HG02759 (cell line): ENCODE measurements at regions not wholly inside any gene's neighbourhood (a gene's known extent, or its start where the extent isn't known, plus 50 kb on each side); places are given as distances from the start of the nearest gene placed in this dataset.
A peak's percentile ranks its signal among the peaks of the same experiment; 100 is the strongest.

ENCODE experiments used
- ATAC-seq: cut with Tn5 transposase; IDR thresholded peaks from one replicate; pipeline ENCODE4 v1.9.1; 2021; ENCODE audit warnings: mild to moderate bottlenecking, moderate library complexity; ENCODE audit not compliant: unreplicated experiment

- ATAC-seq = no peak
These were observed 124.2 kb downstream of the TMEM161B start for GRCh38 chr5:88144219-88145001.

DNA sequence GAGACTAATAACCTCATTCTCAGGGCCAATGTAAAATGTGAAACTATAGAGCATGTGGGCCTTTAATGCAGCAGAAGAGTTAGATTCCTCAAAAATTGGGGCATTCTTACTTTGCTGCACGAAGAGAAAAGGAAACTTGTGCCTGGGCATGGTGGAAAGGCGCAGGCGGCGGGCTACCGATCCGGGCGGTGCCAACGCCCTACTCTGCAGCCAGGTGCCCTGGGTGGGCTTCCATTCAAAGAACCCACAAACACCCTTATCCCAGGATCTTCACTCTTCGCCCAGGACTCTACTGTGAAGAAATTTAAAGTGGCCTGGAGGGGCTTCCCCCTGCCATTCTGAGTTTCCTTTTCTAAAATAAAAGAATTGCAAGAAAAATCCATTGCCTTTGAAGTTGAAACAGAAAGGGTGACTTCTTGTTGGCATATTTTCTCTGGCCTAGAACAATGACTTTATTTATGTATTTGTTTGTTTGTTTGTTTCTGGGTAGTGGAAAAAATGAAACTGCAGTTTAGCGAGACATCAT is 124.9 kb downstream of the TMEM161B start:
- no peak for ATAC-seq

- ATAC-seq = no peak
These were observed 125.6 kb downstream of the TMEM161B start for GRCh38 chr5:88142886-88143692.

DNA sequence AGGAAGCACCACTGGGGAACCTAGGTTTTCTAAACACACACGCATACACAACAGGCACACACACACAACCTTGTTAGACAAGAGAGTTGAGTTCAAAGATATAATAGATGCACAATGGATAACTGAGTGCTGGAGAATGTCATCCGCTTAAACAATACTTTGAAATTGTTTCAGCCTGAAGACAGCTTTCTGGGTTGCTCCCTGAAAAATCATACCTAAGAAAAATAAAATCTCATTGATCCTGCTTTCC is 126.1 kb downstream of the TMEM161B start:
- ATAC-seq = no peak

DNA sequence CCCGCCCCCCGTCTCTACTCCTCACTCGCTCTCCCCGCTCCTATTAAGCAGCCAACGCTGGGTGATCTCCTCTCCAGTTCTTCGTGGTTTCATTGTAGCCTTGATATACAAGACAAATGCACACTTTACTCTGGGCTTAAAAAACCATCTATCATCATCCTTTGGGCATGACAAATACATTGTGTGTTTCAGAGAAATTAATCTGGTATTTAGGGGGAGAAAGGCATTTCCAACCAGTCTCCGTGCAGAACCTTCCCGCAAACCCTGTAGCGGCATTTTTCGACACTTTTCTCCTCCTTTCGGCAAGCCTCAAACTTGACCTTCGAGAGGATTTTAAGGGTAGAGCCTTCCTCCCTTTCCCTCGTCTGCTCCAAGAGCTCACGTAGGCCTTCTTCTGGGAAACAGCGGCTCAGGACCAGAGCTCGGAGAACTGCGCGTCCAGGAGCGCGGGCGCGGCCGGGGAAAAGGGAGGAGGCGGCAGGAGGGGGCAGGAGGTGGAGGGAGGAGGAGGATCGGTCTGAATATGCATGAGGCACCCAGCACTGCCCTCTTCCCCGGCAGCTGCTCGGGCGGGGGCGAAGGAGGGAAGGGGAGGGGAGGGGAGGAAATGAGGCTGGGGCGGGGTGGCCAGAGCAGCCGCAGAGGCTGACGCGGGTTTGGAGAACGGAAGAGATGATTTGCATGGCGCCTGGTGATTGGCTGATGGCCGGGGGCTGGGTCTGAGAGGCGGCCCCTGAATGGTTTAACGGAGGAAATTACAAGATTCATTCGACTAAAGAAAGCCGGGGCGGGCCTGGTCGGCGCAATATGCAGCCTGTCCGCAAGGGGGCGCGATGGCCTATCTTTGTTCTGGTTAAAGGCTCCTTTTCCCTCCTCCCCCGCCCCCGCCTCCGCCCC is 127.5 kb downstream of the TMEM161B start:
- ATAC-seq = peak; percentile 95

GRCh38 chr5:88140396-88140855 is 128.2 kb downstream of the TMEM161B start:
- no peak for ATAC-seq

DNA sequence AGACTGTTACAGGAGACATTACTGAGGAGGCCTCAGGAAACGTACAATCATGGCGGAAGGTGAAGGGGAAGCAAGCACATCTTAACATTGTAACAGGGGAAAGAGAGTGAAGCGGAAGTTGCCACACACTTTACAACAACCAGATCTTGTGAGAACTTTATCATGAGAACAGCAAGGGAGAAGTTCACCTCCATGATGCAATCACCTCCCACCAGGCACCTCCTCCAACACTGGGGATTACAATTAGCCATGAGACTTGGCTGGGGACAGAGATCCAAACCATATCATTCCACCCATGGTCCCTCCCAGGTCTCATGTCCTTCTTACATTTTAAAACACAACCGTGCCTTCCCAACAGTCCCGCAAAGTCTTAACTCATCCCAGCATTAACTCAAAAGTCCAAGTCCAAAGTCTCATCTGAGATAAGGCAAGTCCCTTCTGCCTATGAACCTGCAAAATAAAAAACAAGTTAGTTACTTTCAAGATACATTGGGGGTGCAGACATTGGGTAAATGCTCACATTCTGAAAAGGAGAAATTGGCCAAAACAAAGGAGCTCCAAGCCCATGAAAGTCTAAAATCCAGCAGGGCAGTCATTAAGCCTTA is 138.3 kb downstream of the TMEM161B start:
- ATAC-seq = no peak

DNA sequence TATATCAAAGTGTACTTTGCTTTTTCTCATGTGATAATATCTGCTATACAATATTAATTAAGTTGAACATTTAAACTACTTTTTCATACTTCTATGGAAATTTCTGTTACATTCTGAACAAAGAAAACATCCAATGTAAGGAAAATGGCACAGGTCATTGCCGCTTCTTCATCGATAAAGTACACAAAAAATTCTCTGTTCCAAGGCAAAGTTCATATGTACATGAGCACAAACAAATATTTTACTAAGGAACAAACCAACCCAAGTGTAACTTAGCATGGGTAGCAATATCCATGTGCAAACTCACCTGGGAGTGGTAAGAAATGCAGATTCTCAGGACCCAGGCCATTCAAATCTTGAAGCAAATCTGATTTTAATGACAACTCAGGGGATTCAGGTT is 139.8 kb downstream of the TMEM161B start:
- ATAC-seq = no peak

DNA sequence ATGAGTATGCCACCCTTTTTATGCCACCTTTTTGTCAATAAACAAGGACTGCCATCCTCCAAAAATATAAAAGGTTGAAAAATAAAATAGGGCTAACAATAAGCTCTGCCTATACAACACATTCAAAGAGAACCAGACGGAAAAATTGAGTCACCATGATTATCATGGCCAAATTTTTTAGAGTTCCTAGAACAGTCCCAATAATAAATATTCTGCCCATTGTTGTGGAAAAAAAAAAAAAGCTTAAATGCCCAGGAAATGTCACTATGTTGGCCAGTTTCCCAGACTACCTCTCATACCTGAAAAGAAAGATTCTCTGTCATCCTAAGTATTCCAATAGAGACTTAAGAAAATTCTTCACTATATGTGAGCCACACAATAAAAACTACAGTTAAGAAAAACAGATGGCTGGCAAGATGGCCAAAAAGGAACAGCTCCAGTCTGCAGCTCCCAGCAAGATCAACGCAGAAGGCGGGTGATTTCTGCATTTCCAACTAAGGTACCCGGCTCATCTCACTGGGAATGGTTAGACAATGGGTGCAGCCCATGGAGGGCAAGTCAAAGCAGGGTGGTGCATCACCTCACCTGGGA is 149.0 kb downstream of the TMEM161B start:
- ATAC-seq = no peak

DNA sequence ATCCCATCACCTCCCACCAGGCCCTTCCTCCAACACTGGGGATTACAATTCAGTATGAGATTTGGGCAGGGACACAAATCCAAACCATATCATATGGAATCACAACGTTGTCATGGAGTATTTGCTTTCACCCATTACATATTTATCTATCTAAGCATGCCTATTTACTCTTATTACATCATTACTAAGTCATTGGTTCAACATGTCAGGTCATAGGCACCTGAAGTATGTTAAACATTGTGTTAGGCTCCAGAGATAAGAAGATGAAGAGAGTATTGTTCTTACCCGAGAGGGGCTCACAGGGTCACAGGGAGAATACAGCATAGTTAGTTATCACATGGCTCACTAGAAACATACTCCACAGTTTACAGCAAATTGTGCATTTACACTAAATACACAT is 150.5 kb downstream of the TMEM161B start:
- ATAC-seq = no peak

DNA sequence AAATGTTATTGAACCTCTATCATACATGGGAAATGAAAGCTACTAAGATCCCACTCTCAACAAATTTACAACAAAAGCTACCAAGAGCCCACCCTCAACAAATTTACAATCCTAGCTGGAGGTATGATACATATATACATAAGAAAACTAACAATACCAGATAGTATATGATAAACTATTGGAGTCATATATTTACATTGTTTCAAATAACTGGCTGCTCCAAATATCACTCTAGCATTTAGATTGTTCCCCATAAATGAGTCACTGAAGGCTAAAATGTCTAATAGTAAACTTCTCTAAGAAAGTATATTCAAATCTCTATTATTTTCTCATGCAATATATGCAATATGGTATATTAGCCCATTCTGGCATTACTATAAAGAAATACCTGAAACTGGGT is 151.1 kb downstream of the TMEM161B start:
- ATAC-seq = no peak

DNA sequence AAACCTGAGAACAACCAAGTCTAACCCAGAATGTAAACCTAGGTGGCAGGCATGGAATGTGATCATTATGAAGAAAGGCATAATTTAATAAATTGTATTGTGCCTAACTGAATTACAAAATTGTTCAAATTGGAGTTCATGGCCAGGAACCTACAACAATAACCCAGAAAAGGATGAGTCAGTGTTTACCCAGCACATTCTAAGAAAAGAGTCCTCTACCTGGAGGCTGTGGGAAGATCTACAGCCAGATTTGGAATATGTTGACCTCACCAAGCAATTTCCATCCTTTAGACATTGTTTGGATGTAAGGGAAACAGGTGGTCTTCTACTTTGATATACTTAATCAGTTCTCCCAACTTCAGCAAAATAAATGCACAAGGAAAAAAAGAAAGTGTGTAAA is 152.2 kb downstream of the TMEM161B start:
- no peak for ATAC-seq

DNA sequence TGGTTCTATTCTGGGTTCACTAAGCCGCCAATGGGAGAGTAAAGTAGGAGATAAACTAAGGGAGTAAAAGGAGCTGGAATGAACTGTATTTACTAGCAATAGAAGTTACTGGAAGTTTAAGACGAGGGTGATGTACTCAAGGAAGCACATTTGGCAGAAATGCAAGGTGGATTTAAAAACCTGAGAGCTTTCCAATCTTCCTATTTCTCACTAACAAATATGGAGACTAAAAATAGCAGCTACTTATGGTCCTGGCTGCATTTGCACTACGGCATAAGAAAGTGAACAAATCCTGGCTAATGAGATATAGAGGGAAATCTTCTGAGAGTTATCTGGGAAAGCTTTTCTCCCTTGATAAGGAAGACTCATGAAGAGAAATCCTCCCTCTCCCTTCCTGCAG is 153.4 kb downstream of the TMEM161B start:
- no peak for ATAC-seq

GRCh38 chr5:88113429-88113828 is 155.2 kb downstream of the TMEM161B start:
- ATAC-seq = no peak

DNA sequence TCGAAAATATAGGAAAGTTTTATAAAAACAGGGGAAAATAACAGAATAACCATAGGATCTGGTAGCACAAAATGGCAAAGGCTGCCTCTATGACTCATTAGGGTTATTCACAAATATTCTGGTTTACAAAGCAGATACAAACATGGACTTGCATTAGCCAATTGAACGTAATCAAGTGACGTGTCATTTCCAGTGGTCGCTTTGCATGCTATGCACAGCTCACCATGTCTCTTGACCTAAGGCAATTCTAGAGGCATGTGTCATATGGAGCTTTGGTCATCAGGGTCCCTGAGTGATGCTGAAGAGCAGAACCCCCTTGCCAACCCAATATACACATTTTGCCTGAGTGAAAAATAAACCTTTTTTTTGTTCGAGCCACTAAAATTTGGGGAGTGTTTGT is 158.8 kb downstream of the TMEM161B start:
- no peak for ATAC-seq

DNA sequence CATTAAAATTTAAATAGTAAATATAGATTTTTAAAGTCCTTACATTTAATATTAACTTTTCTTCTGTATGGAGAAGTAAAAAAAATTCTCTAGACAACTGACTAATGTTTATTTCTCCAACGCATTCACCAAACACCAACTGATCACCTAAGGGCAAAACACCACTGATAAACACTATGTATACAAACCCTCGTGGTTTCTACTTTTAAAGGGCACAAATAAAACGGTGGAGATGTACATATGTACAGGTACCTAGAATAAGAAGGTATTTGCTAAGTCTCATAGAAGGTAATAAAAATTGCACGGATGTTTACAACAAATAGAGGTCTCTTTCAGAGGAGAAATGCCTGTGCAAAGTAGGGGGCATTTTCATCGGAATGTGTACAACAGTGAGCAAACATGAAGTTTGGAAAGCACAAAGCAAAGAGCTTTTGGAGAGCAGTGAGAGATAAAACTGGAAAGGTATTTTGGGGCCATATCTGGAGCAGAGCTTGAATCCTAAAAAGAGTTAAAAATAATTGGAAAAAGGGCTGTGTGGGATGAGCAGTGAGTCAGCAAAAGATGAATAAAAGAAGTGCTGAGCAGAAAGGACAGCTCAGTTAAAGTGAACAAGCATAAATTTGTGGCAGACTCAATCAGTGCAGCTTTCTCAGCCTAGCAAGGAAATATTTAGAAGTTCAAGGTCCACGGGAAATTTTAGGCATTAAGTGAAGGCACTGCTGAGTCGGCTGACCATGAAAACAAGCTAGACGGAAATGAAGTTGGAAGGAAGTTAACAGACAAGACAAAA is 160.0 kb downstream of the TMEM161B start:
- no peak for ATAC-seq

GRCh38 chr5:88094906-88095496 is 173.6 kb downstream of the TMEM161B start:
- no peak for ATAC-seq

DNA sequence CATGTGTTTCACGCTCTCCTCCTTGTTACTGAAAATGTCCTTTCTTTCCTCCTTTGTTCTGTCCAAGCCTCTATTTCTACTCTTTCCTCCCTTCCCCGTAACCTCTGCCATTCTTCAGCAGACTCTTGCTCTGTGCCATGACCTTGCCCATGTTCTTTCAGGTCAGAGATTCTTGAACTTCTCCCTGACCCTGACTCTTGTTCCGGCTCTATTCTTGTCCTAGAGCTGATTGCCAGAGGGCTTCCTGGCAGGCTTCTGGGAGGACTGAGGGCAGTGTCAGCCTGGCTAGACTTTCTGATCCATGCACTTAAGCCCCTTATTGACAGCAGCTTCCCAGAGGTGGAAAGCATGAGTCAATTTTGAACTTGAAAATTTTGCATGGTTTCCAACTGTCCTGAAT is 174.2 kb downstream of the TMEM161B start:
- no peak for ATAC-seq

DNA sequence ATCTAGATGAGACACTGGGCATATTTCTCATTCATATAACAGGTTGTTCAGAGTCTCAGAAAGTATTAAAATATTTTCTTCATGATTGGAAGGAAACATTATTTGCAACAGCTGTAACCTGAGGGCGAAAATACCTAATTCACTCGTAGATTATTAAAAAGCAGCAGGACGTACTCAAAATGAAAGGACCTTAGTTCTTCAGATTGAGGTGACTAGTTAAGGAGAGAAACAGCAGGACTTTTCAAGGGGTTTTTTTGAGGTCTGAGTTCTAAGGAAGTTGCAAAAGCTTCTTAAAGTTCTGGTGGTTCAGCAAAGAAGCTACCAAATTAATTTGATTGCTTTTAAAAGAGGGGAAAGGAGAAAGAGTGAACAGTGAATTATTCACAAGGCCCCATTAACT is 174.9 kb downstream of the TMEM161B start:
- peak; percentile 54 for ATAC-seq
